Thyroid gland (tissue), 4 donors: ENCODE measurements at regions not wholly inside any gene's neighbourhood (a gene's known extent, or its start where the extent isn't known, plus 50 kb on each side); places are given as distances from the start of the nearest gene placed in this dataset.

Experiments used
- CTCF ChIP-seq, 6 experiments: fragments of 200-600 bp in 3 of 6; fragments of 450-650 bp in 3 of 6; sonication (generic) in 3 of 6; IDR thresholded peaks; one replicate each; pipeline ENCODE4 v1.5.1; 2016 to 2019; ENCODE audit warnings: antibody characterized with exemption in 6 of 6, mild to moderate bottlenecking in 2 of 6, inconsistent platforms in 1 of 6, moderate library complexity in 1 of 6
- POLR2A ChIP-seq, 2 donors: fragments of 450-650 bp; IDR thresholded peaks; one replicate each; pipeline ENCODE4 v1.6.1; 2017; ENCODE audit warnings: antibody characterized with exemption in 2 of 2, mild to moderate bottlenecking in 2 of 2, moderate library complexity in 1 of 2

- TF ChIP-seq CTCF (IDR thresholded peaks at IDR 0.05) (no peak), POLR2A (IDR thresholded peaks at IDR 0.05) (no peak)
These were observed 83.9 kb upstream of the SGIP1 start for GRCh38 chr1:66450043-66450514.
